ENCODE measurements at regions not wholly inside any gene's neighbourhood (a gene's known extent, or its start where the extent isn't known, plus 50 kb on each side); places are given as distances from the start of the nearest gene placed in this dataset.

DNA sequence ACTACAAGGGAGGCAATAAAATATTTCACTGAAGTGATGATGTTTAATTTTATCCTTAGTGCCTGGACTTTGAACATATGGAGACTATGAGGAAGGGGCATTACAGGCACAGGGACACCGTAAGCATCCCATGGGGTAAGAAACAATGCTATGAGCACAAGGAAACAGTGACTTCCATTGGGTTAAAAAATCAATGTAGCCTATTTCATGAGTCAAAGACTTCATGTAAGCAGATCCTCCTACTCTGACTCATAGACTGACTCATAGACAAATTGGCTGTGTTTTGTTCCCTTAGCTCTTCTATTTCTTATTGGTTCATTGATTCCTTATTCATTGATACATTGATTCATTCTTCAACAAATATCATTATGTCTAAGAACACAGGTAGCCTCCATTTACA lies 351.0 kb downstream of the PRELID2 start:
- TF ChIP-seq, protein P1, sequence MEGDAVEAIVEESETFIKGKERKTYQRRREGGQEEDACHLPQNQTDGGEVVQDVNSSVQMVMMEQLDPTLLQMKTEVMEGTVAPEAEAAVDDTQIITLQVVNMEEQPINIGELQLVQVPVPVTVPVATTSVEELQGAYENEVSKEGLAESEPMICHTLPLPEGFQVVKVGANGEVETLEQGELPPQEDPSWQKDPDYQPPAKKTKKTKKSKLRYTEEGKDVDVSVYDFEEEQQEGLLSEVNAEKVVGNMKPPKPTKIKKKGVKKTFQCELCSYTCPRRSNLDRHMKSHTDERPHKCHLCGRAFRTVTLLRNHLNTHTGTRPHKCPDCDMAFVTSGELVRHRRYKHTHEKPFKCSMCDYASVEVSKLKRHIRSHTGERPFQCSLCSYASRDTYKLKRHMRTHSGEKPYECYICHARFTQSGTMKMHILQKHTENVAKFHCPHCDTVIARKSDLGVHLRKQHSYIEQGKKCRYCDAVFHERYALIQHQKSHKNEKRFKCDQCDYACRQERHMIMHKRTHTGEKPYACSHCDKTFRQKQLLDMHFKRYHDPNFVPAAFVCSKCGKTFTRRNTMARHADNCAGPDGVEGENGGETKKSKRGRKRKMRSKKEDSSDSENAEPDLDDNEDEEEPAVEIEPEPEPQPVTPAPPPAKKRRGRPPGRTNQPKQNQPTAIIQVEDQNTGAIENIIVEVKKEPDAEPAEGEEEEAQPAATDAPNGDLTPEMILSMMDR (IDR thresholded peaks at IDR 0.05), result no peak
- no peak for TF ChIP-seq ZFX (IDR thresholded peaks at IDR 0.05; ENCODE audit: borderline replicate concordance)

Measured in 22Rv1 (cell line).